Panc1 (cell line): ENCODE measurements at regions not wholly inside any gene's neighbourhood (a gene's known extent, or its start where the extent isn't known, plus 50 kb on each side); places are given as distances from the start of the nearest gene placed in this dataset.

Experiments used
- ATAC-seq: fragments of 200-7000 bp; cut with Tn5 transposase; 2 replicates; pipeline ENCODE4 v1.9.1; 2020; ENCODE audit warnings: mild to moderate bottlenecking, moderate library complexity
- BruUV-seq: library from RNA; stranded (reverse); fragments of 400-500 nt; replicated peaks from 2 replicates; lab custom pipeline; 2021; lab: Mats Ljungman, UMichigan
- CTCF ChIA-PET: fragments of 300-600 bp; sonication (Branson Sonifier 250); formaldehyde crosslinking; loops from one replicate; lab custom pipeline; 2022; ENCODE audit warnings: antibody characterized with exemption; lab: Charles Lee
- POLR2A ChIA-PET: fragments of 300-600 bp; sonication (Branson Sonifier 250); formaldehyde crosslinking; loops from one replicate; lab custom pipeline; 2022; ENCODE audit warnings: antibody characterized with exemption; lab: Charles Lee
- DNase-seq: peaks from one replicate; pipeline ENCODE4 v3.0.0-alpha.2; 2010; ENCODE audit warnings: low read depth, low spot score
- H3K27ac ChIP-seq: 2 replicates; pipeline ENCODE4 v1.5.1; 2011; ENCODE audit warnings: mild to moderate bottlenecking, low read length, inconsistent platforms
- H3K27me3 ChIP-seq: fragments of 200-500 bp; sonication (Bioruptor generic); 2 replicates; pipeline ENCODE4 v1.6.0; 2014; ENCODE audit warnings: low read length, inconsistent platforms; ENCODE audit not compliant: control insufficient read depth, insufficient read depth
- H3K36me3 ChIP-seq: fragments of 200-500 bp; sonication (Bioruptor generic); 2 replicates; pipeline ENCODE4 v1.5.1; 2014; ENCODE audit warnings: inconsistent platforms, mild to moderate bottlenecking, low read length, moderate library complexity; ENCODE audit not compliant: control insufficient read depth, insufficient read depth
- H3K4me1 ChIP-seq: 2 replicates; pipeline ENCODE4 v1.5.1; 2011; ENCODE audit warnings: inconsistent platforms, mild to moderate bottlenecking, low read length, moderate library complexity; ENCODE audit not compliant: control insufficient read depth, insufficient read depth
- H3K4me3 ChIP-seq, 2 experiments: 2 replicates each; pipeline ENCODE4 v1.5.1; 2011 to 2012; ENCODE audit warnings: low read depth in 2 of 2, low read length in 2 of 2, mild to moderate bottlenecking in 2 of 2, inconsistent platforms in 1 of 2, moderate library complexity in 1 of 2
- H3K9me3 ChIP-seq: fragments of 200-500 bp; sonication (Bioruptor generic); 2 replicates; pipeline ENCODE4 v1.5.1; 2014; ENCODE audit warnings: low read depth, mild to moderate bottlenecking, inconsistent platforms, low read length, moderate library complexity; ENCODE audit not compliant: control insufficient read depth, insufficient read depth
- CTCF ChIP-seq: fragments of 450-650 bp; IDR thresholded peaks from 2 replicates; pipeline ENCODE4 v1.5.1; 2017; ENCODE audit warnings: mild to moderate bottlenecking
- POLR2AphosphoS5 ChIP-seq: IDR thresholded peaks from 2 replicates; pipeline ENCODE4 v1.6.1; 2012; ENCODE audit warnings: mild to moderate bottlenecking, low read depth, low read length, moderate library complexity
- REST ChIP-seq, 2 experiments: IDR thresholded peaks; 2 replicates each; pipeline ENCODE4 v1.6.1; 2011 to 2012; ENCODE audit warnings: low read depth in 2 of 2, control low read depth in 1 of 2, low read length in 1 of 2, mild to moderate bottlenecking in 1 of 2, moderate library complexity in 1 of 2; ENCODE audit not compliant: insufficient read depth in 1 of 2
- SIN3A ChIP-seq: IDR thresholded peaks from 2 replicates; pipeline ENCODE4 v1.6.1; 2012; ENCODE audit warnings: low read depth, mild to moderate bottlenecking, low read length, moderate library complexity, borderline replicate concordance; ENCODE audit not compliant: insufficient read depth
- TCF7L2 ChIP-seq: IDR thresholded peaks from 2 replicates; pipeline ENCODE4 v1.6.1; 2011; ENCODE audit warnings: mild to moderate bottlenecking, low read depth, low read length, inconsistent platforms
- in situ Hi-C: cut with HindIII; loops from 2 replicates; pipeline ENCODE4 v1.10.0; 2016; ENCODE audit warnings: low sequenced_read_pairs, low pct_unique_long_range_greater_than_20kb
- intact Hi-C: fragments of 100-400 bp; cut with micrococcal nuclease; formaldehyde crosslinking; loops from one replicate; pipeline ENCODE4 v1.10.0; 2022; ENCODE audit not compliant: unreplicated experiment

- ChIA-PET CTCF (no interaction called here), POLR2A (no interaction called here)
- TF ChIP-seq CTCF (no peak), SIN3A (no peak), REST (IDR thresholded peaks at IDR 0.05; ENCODE audit: insufficient read depth in 1 of 2, low read depth in 2 of 2, low read length in 1 of 2) (no peak), POLR2AphosphoS5 (no peak), TCF7L2 (no peak)
- ATAC-seq, result no peak
- BruUV-seq, result no TSS peak
- H3K36me3 ChIP-seq, result no peaks in the 10 kb centered on the region
- H3K27ac ChIP-seq, result no peak overlapping the region
- in situ Hi-C loops (no loop called here), intact Hi-C loops (no loop called here)
- no peak for DNase-seq
- H3K27me3 ChIP-seq, result no peaks in the 10 kb centered on the region
- H3K4me1 ChIP-seq, result no peaks in the 10 kb centered on the region
- H3K9me3 ChIP-seq, result no peaks in the 10 kb centered on the region
- H3K4me3 ChIP-seq, result no peak overlapping the region
Measured at GRCh38 chr4:79772510-79772909, 300.5 kb downstream of the ANTXR2 start.

- TF ChIP-seq SIN3A (no peak), TCF7L2 (no peak), REST (IDR thresholded peaks at IDR 0.05; ENCODE audit: insufficient read depth in 1 of 2, low read depth in 2 of 2, low read length in 1 of 2) (no peak), CTCF (no peak), POLR2AphosphoS5 (no peak)
- ChIA-PET CTCF (no interaction called here), POLR2A (no interaction called here)
- Histone ChIP-seq H3K27ac (no peak overlapping the region), H3K36me3 (no peaks in the 10 kb centered on the region), H3K4me1 (no peaks in the 10 kb centered on the region), H3K27me3 (no peaks in the 10 kb centered on the region), H3K9me3 (no peaks in the 10 kb centered on the region), H3K4me3 (no peak overlapping the region)
- intact Hi-C loops, result no loop called here
- no peak for ATAC-seq
- no peak for DNase-seq
- BruUV-seq, result no TSS peak
- in situ Hi-C loops, result no loop called here
Measured at GRCh38 chr4:79764120-79764519, 308.9 kb downstream of the ANTXR2 start.
